Hypothalamus (tissue), 51 donors: ENCODE measurements at regions not wholly inside any gene's neighbourhood (a gene's known extent, or its start where the extent isn't known, plus 50 kb on each side); places are given as distances from the start of the nearest gene placed in this dataset.

Source experiments
- DNase-seq, 51 donors: peaks; one replicate each; lab custom pipeline; 2025; lab: John Stamatoyannopoulos, UW

- DNase-seq, result no peak
These were observed 166.6 kb downstream of the KITLG start for GRCh38 chr12:88413646-88414045.

- no peak for DNase-seq
These were observed 164.1 kb downstream of the KITLG start for GRCh38 chr12:88416155-88416554.

- no peak for DNase-seq
These were observed 163.5 kb downstream of the KITLG start for GRCh38 chr12:88416786-88417185.

- no peak for DNase-seq
These were observed 162.7 kb downstream of the KITLG start for GRCh38 chr12:88417531-88417930.

DNA sequence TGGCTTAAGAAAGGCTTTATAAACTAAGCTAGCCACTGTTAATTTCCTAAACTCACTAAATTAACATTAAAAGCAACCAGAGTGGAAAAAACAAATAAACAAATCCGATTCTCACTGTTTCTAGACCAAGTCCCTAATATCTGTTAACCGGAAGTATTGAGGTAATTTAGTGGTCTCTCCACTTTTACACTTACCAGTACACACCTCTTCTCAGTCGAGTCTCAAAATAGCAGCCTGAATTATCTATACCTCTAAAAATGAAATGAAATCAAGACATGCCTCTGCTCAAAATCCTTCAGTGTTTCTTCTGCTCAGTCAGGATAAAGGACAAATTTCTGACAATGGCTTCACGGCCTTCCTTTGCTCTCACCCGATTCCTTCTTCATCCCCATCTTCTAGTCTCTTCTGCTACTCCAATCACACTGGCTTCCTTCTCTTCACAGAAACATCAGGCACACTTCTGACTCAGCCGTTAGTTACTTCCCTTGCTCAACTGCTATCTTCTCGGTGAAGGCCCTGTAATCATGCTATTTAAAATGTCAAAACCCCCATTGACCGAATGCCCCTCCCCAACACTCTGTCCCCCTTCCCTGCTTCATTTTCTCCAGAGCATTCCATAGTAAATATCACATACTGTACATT, 161.3 kb downstream of the KITLG start:
- DNase-seq, result no peak

DNA sequence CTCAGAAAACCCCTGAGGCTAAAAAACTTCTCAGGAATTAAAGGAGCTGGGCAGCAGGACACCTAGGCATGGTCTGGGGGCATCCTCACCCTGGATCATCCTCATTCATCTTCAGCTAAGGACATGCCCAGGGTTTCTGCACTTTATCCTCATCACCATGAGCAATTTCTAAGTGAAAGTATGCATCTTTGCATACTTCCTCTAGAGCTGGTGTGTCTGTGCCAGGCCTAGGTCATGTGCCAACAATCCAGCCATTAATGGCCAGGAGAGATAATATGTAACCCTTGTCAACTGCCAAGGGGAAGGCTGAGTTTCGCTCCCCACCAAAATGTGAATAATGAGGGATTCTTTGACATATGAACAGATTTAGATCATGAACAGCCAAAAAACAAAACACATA, 160.5 kb downstream of the KITLG start:
- DNase-seq, result no peak

DNA sequence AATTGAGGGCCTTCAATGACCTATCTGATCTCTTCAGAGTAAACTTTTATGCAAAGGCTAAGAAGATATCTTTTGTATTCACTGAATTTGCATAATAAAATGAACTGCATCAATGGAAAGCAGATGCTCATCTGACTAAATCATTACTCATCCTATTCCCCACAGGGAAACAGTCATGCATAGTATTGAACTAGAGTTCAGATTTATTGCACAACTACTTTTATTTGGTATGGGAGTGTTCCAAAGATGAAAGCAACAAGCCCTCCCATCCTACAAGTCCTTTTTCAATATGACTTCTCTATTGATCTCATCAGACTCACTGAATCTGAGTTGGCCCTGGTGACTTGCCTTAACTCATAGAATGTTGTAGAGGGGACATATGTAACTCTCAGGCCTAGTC, 159.8 kb downstream of the KITLG start:
- no peak for DNase-seq

GRCh38 chr12:88424791-88425730, 155.2 kb downstream of the KITLG start:
- no peak for DNase-seq

GRCh38 chr12:88428350-88428749, 151.9 kb downstream of the KITLG start:
- DNase-seq, result no peak

GRCh38 chr12:88431246-88431645, 149.0 kb downstream of the KITLG start:
- DNase-seq, result no peak

DNA sequence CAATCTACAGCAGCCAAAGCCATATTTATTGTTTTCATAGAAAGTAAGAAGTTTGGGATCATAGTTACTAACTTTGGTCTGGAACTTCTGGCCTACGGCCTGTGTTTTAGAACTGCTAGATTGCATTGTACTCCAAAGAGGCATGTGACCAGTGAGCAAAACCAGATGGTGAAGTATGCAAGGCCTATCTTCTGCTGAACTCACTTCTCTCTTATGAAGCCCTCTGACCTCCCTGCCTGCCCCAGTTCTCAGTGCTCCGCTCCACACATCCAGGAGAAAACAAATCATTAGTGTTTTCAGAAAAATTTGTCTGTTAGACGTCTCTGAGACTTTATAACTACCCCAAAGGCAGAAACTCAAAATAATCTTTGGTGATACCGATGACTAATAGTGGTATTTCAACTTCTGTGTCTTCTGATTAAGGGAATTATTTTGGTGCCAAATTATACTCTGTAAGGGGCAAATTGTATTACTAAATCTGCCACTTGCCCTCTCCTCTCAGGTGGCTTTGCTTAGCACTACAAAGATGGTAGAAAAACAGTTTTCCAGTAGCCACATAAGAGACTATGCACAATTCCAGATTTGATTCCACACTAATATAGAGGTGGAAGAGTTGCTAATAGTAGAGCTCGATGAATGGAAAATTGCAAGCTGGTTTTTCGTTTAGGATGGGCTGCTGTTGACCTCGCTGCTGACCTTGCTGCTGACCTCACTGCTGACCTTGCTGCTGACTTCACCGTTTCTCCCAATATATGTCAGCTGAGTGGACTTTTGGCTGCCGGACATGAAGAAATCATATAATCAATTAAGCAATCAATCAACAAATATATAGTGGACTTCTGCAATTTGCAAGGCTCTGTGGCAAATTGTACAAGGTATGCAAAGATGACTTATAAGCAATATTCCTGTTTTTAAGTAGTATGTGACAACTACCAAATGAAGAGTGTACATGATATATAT, 147.5 kb downstream of the KITLG start:
- DNase-seq, result no peak

DNA sequence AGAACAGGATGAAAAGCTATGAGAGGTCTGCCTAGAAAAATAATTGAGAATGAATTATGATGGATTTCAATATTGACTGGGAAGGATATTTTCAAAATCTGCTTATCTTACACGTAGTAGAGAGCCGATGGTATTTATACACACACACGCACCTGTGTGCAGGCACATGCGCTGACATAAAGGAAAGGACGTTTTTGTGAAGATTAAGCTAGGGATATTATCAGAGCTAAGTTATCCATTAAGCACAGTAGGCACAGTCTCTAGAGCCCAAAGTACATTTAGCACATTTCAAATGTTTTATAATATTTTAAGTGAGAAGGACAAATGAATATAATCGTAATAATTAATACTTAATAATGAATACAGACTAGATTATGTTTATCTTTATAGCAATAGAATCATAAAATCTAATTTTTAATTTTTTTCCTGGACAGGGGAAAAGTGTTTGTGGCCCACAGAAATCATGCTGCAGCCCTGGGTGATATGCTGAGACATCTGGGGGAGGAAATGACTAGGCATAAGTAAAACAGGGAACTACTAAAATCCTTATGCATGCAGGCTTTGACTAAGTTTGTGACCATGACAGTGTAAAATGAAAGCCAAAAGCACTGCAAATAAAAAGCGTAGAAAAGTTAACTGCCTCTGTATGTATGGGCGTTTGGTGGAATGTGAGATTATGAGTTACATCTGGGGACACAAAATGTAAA, 146.1 kb downstream of the KITLG start:
- peak in 1 of 51 donors; percentile 3 for DNase-seq

GRCh38 chr12:88435334-88436076, 144.8 kb downstream of the KITLG start:
- no peak for DNase-seq

DNA sequence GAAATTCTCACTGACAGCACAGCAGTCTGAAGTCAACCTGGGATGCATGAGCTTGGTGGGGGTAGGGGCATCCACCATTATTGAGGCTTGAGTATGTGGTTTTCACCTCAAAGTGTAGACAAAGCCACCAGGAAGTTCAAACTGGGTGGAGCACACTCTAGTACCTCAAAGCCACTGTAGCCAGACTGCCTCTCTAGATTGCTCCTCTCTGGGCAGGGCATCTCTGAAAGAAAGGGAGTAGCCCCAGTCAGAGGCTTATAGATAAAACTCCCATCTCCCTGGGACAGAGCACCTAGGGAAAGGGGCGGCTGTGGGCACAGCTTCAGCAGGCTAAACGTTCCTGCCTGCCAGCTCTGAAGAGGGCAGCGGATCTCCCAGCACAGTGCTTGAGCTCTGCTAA, 143.0 kb downstream of the KITLG start:
- no peak for DNase-seq
